ENCODE measurements at regions not wholly inside any gene's neighbourhood (a gene's known extent, or its start where the extent isn't known, plus 50 kb on each side); places are given as distances from the start of the nearest gene placed in this dataset.

- no peak for DNase-seq (ENCODE audit: low read depth)
- H3K4me3 ChIP-seq (ENCODE audit: low read length) = no peak overlapping the region
- no peak for TF ChIP-seq CTCF (conservative IDR thresholded peaks at IDR 0.05; ENCODE audit: low read depth, low read length)
These were observed 215.3 kb upstream of the MEF2C start for GRCh38 chr5:89098199-89098756.

GRCh38 chr5:89097103-89097502, 214.1 kb upstream of the MEF2C start:
- DNase-seq (ENCODE audit: low read depth) = no peak
- no peak for TF ChIP-seq CTCF (conservative IDR thresholded peaks at IDR 0.05; ENCODE audit: low read depth, low read length)
- H3K4me3 ChIP-seq (ENCODE audit: low read length) = no peak overlapping the region

DNA sequence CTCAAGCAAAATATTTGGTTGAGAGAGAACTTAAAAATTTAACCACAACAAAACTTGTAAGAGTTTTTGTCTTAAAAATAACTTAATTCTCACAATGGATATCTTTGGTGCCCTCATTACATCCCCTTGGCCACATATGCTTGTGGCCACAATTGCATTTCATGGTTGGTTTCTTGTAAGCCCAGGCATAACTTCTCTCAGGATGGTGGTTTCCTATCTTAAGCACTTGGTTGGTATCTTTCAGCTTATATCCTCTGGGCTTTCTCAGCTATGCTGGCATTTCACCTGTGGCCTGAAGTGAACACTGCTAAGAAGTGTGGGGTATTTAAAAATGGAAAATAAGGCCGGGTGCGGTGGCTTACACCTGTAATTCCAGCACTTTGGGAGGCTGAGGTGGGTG, 212.4 kb upstream of the MEF2C start:
- H3K4me3 ChIP-seq (ENCODE audit: low read length) = no peak overlapping the region
- TF ChIP-seq CTCF (conservative IDR thresholded peaks at IDR 0.05; ENCODE audit: low read depth, low read length) = no peak
- DNase-seq (ENCODE audit: low read depth) = no peak

GRCh38 chr5:89090037-89090436, 207.1 kb upstream of the MEF2C start:
- no peak for DNase-seq (ENCODE audit: low read depth)
- no peak for TF ChIP-seq CTCF (conservative IDR thresholded peaks at IDR 0.05; ENCODE audit: low read depth, low read length)
- H3K4me3 ChIP-seq (ENCODE audit: low read length) = no peak overlapping the region

DNA sequence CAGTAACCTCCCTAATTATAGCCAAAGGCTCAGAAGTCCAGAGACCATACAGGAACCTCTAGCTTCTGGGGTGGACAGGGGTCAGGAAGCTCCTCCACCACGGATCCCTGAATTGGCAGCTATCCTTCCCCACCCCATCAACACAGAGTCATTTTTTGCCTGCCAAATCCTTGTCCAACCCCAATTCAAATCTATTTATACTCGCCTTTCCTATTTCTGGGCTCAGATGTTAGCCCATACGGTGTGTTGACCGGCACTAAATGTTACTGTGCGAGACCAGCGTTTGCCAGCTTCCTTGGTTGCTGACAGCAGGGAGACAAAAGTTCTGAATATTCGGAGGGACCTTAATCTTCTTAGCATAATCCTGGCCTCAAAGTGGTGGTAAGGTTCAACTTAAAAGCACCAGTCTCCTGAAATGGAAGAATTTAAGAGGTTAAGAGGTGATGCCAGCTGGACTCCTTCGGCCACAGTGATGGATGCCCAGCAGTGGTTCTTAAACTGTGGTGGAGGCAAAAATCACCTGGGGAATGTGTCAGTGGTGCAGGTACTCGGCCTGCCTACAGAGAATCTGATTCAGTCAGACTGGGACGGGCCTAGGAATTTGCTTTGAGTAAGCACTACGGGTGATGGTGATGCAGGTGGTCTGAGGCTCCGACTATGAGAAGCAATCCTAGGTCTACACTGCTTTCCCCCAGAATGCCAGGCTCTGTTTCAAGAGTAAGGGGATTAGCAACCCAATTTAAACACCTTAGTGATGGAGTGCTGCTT, 204.8 kb upstream of the MEF2C start:
- DNase-seq (ENCODE audit: low read depth) = no peak
- H3K4me3 ChIP-seq (ENCODE audit: low read length) = no peak overlapping the region
- TF ChIP-seq CTCF (conservative IDR thresholded peaks at IDR 0.05; ENCODE audit: low read depth, low read length) = no peak

DNA sequence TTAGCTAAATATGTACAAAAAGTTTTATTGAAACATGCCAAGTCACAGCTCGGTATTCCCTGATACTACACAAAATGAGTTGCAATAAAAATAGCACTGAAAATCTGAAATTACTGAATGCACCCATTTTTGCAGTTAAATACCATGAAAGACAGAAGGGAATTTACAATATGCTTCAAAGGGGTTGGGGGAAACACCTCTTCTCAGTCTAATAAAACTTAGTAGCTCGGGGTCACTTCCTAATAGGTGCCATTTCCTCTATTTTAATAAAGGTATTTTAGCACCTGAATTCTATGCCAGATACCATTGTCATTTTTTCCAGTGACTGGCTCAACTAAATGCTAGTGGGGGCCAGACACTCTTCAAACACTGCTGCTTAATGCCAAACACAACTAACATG, 204.1 kb upstream of the MEF2C start:
- no peak overlapping the region for H3K4me3 ChIP-seq (ENCODE audit: low read length)
- TF ChIP-seq CTCF (conservative IDR thresholded peaks at IDR 0.05; ENCODE audit: low read depth, low read length) = no peak
- DNase-seq (ENCODE audit: low read depth) = no peak

All from retinal pigment epithelial cell (primary cell).